ENCODE measurements at regions not wholly inside any gene's neighbourhood (a gene's known extent, or its start where the extent isn't known, plus 50 kb on each side); places are given as distances from the start of the nearest gene placed in this dataset.
A peak's percentile ranks its signal among the peaks of the same experiment; 100 is the strongest.
"Not testable (repeated sequence)": the region's sequence is repeated elsewhere in the genome, so short reads cannot be mapped to it uniquely, and the experiment has no call there.

DNA sequence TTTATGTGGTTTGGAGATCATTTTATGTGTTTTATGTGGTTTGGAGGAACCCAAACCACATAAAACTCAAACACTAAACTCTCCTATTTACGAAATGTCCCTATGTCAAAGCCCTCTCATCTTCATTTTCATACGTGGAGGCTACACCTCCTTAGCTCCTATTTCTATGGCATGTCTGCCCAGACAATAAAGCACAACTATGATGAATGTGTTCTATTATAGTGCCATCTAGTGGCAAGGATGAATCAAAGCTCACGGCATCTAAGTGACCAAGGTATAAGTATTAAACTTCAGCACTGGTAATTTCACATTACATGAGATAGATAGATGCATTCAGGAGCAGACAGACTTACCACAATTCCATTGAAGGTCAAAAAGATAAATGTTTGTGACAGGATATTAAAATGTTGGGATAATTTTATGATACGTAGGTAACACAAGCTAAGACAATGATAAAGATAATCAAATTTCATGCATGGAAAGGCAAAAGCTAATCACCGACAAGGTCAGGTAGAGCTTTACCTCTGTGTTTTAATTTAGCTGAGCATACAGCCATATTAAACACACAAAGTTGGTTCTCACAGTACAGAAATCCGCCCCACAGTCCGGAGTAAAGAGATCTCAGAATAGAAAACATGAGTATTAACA lies 130.6 kb upstream of the FHIT start:
- peak in 1 of 2 donors; percentile 55 for DNase-seq

- DNase-seq: no peak
Observed at GRCh38 chr3:61387817-61388216, 136.6 kb upstream of the FHIT start.

DNA sequence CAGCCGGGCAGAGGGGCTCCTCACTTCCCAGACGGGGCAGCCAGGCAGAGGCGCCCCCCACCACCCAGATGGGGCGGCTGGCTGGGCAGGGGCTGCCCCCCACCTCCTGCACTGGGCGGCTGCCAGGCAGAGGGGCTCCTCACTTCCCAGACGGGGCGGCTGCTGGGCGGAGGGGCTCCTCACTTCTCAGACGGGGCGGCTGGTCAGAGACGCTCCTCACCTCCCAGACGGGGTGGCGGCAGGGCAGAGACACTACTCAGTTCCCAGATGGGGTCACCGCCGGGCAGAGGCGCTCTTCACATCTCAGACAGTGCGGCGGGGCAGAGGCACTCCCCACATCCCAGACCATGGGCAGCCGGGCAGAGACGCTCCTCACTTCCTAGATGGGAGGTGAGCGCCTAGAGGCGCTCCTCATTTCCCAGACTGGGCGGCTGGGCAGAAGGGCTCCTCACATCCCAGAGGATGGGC lies 142.3 kb upstream of the FHIT start:
- DNase-seq: not testable (repeated sequence)

DNA sequence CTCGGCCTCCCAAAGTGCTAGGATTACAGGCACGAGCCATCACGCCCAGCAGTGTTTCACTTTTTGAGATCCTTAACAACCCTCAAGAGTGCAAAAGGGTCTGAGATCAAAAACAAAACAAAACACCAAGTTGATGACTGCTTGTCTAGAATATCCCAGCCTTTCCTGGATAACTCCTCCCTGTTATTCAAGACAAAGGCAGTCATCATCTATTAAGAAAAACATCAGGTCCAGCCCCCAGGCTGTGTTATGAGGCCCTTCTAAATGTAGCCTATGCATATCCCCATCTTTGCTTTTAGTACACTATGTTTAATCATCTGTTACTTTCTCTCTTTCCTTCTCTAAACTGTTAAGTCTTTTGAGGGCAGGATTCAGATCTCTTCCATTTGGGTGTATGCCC lies 150.1 kb upstream of the FHIT start:
- DNase-seq: no peak

DNA sequence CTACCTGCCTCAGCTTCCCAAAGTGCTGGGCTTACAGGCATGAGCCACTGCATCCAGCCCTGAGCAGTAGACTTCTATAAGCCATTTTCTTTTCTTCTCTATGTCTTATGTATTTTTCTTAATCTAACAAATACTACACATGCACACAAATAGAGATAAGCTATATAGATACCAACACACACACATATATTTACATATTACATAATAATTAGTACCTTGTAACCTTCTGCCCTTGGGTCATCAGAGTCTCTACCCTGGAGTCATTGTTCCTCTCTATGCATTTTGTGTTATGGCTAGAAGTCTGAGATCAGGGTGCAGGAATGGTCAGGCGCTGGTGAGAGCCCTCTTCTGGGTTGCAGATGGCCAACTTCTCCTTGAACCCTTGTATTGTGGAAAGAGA lies 154.0 kb upstream of the PTPRG start:
- no peak for DNase-seq

- DNase-seq: no peak
Observed at GRCh38 chr3:61409638-61410037, 151.7 kb upstream of the PTPRG start.

GRCh38 chr3:61410358-61410757 lies 151.0 kb upstream of the PTPRG start:
- not testable (repeated sequence) for DNase-seq

DNA sequence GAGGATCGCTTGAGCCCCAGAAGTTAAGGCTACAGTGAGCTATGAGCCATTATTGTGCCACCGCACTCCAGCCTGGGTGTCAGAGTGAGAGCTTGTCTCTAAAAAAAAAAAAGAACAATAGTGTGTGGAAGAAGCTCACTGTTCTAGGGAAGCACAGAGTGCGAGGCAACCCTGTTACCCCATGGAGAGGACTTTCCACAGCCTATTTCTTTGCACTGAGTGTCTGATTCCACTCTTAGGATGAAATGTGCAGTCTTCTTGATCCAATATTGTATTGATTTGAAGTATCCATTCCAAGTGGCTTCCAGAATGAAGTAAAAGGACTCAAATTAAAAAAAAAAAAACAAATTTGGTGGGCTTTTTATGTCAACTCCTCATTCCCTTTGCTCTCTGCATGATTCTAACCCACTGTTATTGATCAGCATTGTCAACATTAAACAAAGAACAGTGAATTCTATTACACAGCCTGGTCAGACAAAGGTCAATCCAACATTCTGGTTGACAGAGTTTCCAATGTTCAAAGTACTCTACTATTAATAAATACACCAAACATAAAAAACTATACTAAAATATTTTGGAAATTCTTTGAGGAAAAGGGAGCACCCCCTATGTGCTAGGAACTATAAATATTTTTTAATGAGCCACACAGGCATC lies 150.2 kb upstream of the PTPRG start:
- DNase-seq: no peak

- DNase-seq: no peak
Observed at GRCh38 chr3:61414456-61414855, 146.9 kb upstream of the PTPRG start.

DNA sequence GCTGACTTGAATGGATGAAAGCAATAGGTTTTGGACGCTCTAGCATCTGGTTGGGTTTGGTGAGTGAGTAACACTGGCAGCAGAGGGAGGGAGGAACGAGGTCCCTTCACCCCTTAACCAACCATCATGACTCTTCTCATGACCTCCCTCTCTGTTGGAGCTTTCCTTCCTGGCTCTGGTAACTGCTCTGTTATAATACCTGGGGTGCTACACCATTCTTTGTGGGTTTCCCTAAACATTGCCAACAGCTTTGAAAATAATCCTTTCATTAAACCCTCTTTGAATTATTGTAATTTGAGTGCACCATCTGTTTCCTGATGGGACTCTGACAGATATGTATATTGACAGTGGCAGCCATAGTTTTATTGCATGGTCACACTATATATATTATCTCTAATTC lies 146.2 kb upstream of the PTPRG start:
- no peak for DNase-seq

DNA sequence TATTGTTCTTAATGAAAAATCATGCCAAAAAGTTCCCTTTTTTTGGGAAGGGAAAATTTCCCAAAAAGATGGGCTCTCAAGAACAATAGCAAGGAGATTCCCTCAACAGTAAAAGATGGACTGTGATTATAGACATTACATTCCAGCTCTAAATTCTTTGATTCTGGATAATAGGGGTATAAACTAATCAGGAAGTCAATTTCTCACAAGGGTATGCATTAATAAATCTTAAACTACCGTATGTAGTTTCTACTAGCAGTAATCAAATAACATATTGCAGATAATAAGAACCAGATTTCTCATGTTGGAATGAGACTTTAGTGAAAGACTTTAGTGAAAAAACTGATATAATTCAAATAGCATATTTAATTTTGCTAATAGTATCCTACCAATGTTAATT lies 144.8 kb upstream of the PTPRG start:
- DNase-seq: no peak

DNA sequence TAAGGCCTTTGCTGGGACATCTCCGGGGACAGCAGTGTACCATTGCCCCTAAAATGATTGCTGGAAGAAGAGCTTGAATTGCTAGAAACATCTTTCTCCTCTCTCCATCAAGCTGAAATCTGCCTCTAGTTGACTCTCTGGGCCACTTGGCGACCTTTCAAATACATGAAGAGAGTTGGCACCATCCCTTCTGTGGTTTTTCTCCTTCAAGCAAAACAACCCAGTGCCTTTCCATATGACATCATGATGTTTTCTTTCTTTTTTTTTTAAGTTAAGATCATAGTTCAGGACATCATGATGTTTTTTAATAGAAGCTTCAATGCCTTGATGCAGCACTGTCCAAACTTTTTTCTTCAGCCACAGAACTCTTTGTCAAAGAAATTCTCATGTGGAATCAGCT lies 144.0 kb upstream of the PTPRG start:
- DNase-seq: no peak

GRCh38 chr3:61420136-61420759 lies 141.1 kb upstream of the PTPRG start:
- no peak for DNase-seq

GRCh38 chr3:61422945-61423673 lies 138.3 kb upstream of the PTPRG start:
- DNase-seq: no peak

- no peak for DNase-seq
Observed at GRCh38 chr3:61425356-61425755, 136.0 kb upstream of the PTPRG start.

- DNase-seq: no peak
Observed at GRCh38 chr3:61429106-61429505, 132.3 kb upstream of the PTPRG start.

GRCh38 chr3:61434901-61435300 lies 126.5 kb upstream of the PTPRG start:
- not testable (repeated sequence) for DNase-seq

DNA sequence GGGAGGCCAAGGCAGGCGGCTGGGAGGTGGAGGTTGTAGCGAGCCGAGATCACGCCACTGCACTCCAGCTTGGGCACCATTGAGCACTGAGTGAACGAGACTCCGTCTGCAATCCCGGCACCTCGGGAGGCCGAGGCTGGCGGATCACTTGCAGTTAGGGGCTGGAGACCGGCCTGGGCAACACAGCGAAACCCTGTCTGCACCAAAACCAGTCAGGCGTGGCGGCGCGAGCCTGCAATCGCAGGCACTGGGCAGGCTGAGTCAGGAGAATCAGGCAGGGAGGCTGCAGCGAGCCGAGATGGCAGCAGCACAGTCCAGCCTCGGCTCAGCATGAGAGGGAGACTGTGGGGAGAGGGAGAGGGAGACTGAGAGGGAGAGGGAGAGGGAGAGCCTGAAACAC lies 126.0 kb upstream of the PTPRG start:
- not testable (repeated sequence) for DNase-seq

DNA sequence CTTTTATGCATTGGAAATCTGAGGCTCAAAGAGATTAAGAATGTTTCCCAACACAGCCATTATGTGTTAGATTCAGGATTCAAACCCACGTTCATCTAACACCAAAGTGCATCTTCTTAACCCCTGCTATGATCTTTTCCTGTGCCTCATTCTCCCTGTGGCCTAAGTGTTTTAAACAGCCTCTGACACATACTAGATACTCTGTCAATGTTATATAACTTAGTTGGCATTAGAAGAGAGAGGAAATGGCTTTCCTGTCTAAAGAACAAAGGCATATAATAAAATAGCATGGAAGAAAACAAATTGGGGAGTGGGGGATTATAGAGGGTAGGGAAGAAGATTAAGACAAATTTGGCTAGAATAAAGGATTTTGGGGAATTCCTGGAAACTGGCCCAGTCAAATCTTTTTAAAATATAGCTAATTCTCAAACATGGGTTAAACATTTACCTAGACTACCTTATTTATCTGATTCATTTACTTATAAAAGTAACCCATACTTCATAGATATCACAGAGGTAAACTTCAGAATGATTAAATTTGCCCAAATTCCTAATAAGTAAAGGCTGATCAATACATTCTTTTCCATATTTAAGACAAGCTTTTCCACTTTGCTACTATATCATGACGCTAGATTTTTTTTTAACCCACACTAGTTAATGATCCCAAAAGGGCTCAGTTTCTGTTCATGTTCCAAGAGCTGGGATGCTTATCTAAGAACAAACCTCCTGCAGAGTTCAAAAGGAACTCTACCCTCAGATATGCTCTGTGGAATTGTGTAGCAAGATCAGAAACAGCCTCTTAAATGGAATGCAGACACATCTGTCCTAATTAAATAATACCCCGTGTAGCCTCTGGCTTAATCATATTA lies 122.9 kb upstream of the PTPRG start:
- no peak for DNase-seq

DNA sequence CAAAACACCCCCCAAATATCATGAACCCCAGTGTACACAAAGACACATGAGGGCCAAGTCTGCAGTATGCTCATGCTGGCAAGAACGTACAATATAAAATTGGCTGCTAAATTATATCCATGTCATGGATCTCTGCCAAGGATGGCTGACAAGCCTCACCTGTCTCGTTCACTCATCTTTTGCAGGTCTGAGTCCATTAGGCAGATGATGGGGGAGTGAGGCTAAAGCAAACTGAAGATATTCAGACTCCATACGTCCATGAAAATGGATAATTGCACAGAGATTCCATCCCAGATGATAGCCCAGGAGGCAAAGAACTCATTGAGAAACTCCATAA lies 122.3 kb upstream of the PTPRG start:
- DNase-seq: no peak

- DNase-seq: no peak
Observed at GRCh38 chr3:61442696-61443095, 118.7 kb upstream of the PTPRG start.

DNA sequence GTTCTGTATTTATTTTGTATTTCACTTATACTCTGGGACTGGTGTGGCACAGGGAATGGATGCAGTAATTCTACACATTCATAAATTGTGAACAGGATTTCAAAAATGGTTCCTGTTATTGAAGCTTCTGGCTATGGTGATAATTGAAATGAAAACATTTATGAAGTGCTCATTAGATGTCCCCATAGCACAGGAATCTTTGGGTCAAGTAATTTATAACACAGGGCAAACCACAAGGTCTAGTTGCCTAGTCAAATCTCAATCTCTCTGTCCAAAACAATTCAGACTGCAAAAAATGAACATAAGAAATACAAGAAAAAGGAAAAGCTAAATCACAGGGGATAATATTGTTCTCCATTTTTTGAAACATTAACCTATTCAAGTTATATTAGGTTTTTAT lies 117.5 kb upstream of the PTPRG start:
- DNase-seq: no peak

DNA sequence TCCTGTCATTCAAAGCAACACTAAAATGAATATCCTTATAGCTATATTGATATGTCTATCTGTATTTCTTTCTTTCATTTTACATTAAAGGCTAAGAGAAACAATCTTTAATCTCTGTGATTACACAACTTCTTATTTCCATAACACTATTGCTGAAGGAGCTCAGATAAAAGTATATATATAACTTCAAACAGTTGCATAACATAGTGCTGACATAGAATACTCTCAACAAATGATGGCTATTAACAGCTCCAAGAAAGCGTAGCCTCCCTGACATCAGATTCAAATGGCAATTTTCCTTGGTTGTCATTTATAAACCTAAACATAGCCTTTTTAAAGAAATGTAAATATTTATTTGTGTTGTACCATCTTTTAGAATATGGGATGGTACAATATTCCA lies 116.6 kb upstream of the PTPRG start:
- no peak for DNase-seq
